Panc1 (cell line): ENCODE measurements at regions not wholly inside any gene's neighbourhood (a gene's known extent, or its start where the extent isn't known, plus 50 kb on each side); places are given as distances from the start of the nearest gene placed in this dataset.

ENCODE experiments used
- ATAC-seq: fragments of 200-7000 bp; cut with Tn5 transposase; 2 replicates; pipeline ENCODE4 v1.9.1; 2020; ENCODE audit warnings: mild to moderate bottlenecking, moderate library complexity
- BruUV-seq: library from RNA; stranded (reverse); fragments of 400-500 nt; replicated peaks from 2 replicates; lab custom pipeline; 2021; lab: Mats Ljungman, UMichigan
- CTCF ChIA-PET: fragments of 300-600 bp; sonication (Branson Sonifier 250); formaldehyde crosslinking; loops from one replicate; lab custom pipeline; 2022; ENCODE audit warnings: antibody characterized with exemption; lab: Charles Lee
- POLR2A ChIA-PET: fragments of 300-600 bp; sonication (Branson Sonifier 250); formaldehyde crosslinking; loops from one replicate; lab custom pipeline; 2022; ENCODE audit warnings: antibody characterized with exemption; lab: Charles Lee
- DNase-seq: peaks from one replicate; pipeline ENCODE4 v3.0.0-alpha.2; 2010; ENCODE audit warnings: low read depth, low spot score
- H3K27ac ChIP-seq: 2 replicates; pipeline ENCODE4 v1.5.1; 2011; ENCODE audit warnings: mild to moderate bottlenecking, low read length, inconsistent platforms
- H3K27me3 ChIP-seq: fragments of 200-500 bp; sonication (Bioruptor generic); 2 replicates; pipeline ENCODE4 v1.6.0; 2014; ENCODE audit warnings: low read length, inconsistent platforms; ENCODE audit not compliant: control insufficient read depth, insufficient read depth
- H3K36me3 ChIP-seq: fragments of 200-500 bp; sonication (Bioruptor generic); 2 replicates; pipeline ENCODE4 v1.5.1; 2014; ENCODE audit warnings: inconsistent platforms, mild to moderate bottlenecking, low read length, moderate library complexity; ENCODE audit not compliant: control insufficient read depth, insufficient read depth
- H3K4me1 ChIP-seq: 2 replicates; pipeline ENCODE4 v1.5.1; 2011; ENCODE audit warnings: inconsistent platforms, mild to moderate bottlenecking, low read length, moderate library complexity; ENCODE audit not compliant: control insufficient read depth, insufficient read depth
- H3K4me3 ChIP-seq, 2 experiments: 2 replicates each; pipeline ENCODE4 v1.5.1; 2011 to 2012; ENCODE audit warnings: low read depth in 2 of 2, low read length in 2 of 2, mild to moderate bottlenecking in 2 of 2, inconsistent platforms in 1 of 2, moderate library complexity in 1 of 2
- H3K9me3 ChIP-seq: fragments of 200-500 bp; sonication (Bioruptor generic); 2 replicates; pipeline ENCODE4 v1.5.1; 2014; ENCODE audit warnings: low read depth, mild to moderate bottlenecking, inconsistent platforms, low read length, moderate library complexity; ENCODE audit not compliant: control insufficient read depth, insufficient read depth
- CTCF ChIP-seq: fragments of 450-650 bp; IDR thresholded peaks from 2 replicates; pipeline ENCODE4 v1.5.1; 2017; ENCODE audit warnings: mild to moderate bottlenecking
- POLR2AphosphoS5 ChIP-seq: IDR thresholded peaks from 2 replicates; pipeline ENCODE4 v1.6.1; 2012; ENCODE audit warnings: mild to moderate bottlenecking, low read depth, low read length, moderate library complexity
- REST ChIP-seq, 2 experiments: IDR thresholded peaks; 2 replicates each; pipeline ENCODE4 v1.6.1; 2011 to 2012; ENCODE audit warnings: low read depth in 2 of 2, control low read depth in 1 of 2, low read length in 1 of 2, mild to moderate bottlenecking in 1 of 2, moderate library complexity in 1 of 2; ENCODE audit not compliant: insufficient read depth in 1 of 2
- SIN3A ChIP-seq: IDR thresholded peaks from 2 replicates; pipeline ENCODE4 v1.6.1; 2012; ENCODE audit warnings: low read depth, mild to moderate bottlenecking, low read length, moderate library complexity, borderline replicate concordance; ENCODE audit not compliant: insufficient read depth
- TCF7L2 ChIP-seq: IDR thresholded peaks from 2 replicates; pipeline ENCODE4 v1.6.1; 2011; ENCODE audit warnings: mild to moderate bottlenecking, low read depth, low read length, inconsistent platforms
- in situ Hi-C: cut with HindIII; loops from 2 replicates; pipeline ENCODE4 v1.10.0; 2016; ENCODE audit warnings: low sequenced_read_pairs, low pct_unique_long_range_greater_than_20kb
- intact Hi-C: fragments of 100-400 bp; cut with micrococcal nuclease; formaldehyde crosslinking; loops from one replicate; pipeline ENCODE4 v1.10.0; 2022; ENCODE audit not compliant: unreplicated experiment

- POLR2A ChIA-PET: no interaction called here
- CTCF ChIA-PET: no interaction called here
- Histone ChIP-seq H3K9me3 (no peaks in the 10 kb centered on the region), H3K27ac (no peak overlapping the region), H3K27me3 (no peaks in the 10 kb centered on the region; the same call in 1 of the 2 replicates), H3K4me1 (no peaks in the 10 kb centered on the region), H3K36me3 (no peaks in the 10 kb centered on the region), H3K4me3 (no peak overlapping the region)
- in situ Hi-C loops: no loop called here
- ATAC-seq: no peak
- intact Hi-C loops: no loop called here
- TF ChIP-seq TCF7L2 (no peak), CTCF (no peak), POLR2AphosphoS5 (no peak), REST (IDR thresholded peaks at IDR 0.05; ENCODE audit: insufficient read depth in 1 of 2, low read depth in 2 of 2, low read length in 1 of 2) (no peak), SIN3A (no peak)
- BruUV-seq: no TSS peak
- no peak for DNase-seq
Observed at GRCh38 chr10:128848810-128849209, 618.2 kb upstream of the MGMT start.

- ATAC-seq (no peak), DNase-seq (no peak)
- ChIA-PET CTCF (interaction anchor here (0.6 kb wide), 1 partner anchor 15 kb away, joined by 12 read pairs; no protein-coding TSS in a partner anchor), POLR2A (no interaction called here)
- Histone ChIP-seq H3K27me3 (peaks cover 3% of the 10 kb centered on the region; the same call in 1 of the 2 replicates), H3K4me1 (no peaks in the 10 kb centered on the region), H3K27ac (no peak overlapping the region), H3K4me3 (no peak overlapping the region), H3K36me3 (no peaks in the 10 kb centered on the region), H3K9me3 (no peaks in the 10 kb centered on the region)
- no TSS peak for BruUV-seq
- in situ Hi-C loops (no loop called here), intact Hi-C loops (no loop called here)
- TF ChIP-seq SIN3A: no peak
- no peak for TF ChIP-seq POLR2AphosphoS5
- no peak for TF ChIP-seq TCF7L2
- TF ChIP-seq CTCF: no peak
- no peak for TF ChIP-seq REST (IDR thresholded peaks at IDR 0.05; ENCODE audit: insufficient read depth in 1 of 2, low read depth in 2 of 2, low read length in 1 of 2)
Observed at GRCh38 chr10:128850647-128851046, 616.4 kb upstream of the MGMT start.
